Embryonic facial prominence (tissue), 1 donor: ENCODE measurements at regions not wholly inside any gene's neighbourhood (a gene's known extent, or its start where the extent isn't known, plus 50 kb on each side); places are given as distances from the start of the nearest gene placed in this dataset.

Experiments used
- DNase-seq: peaks from one replicate; pipeline ENCODE4 v3.0.0-alpha.2; 2016; ENCODE audit errors: extremely low spot score

- DNase-seq, result no peak
Observed at GRCh38 chr6:115720900-115721299, 339.8 kb downstream of the FRK start.

DNA sequence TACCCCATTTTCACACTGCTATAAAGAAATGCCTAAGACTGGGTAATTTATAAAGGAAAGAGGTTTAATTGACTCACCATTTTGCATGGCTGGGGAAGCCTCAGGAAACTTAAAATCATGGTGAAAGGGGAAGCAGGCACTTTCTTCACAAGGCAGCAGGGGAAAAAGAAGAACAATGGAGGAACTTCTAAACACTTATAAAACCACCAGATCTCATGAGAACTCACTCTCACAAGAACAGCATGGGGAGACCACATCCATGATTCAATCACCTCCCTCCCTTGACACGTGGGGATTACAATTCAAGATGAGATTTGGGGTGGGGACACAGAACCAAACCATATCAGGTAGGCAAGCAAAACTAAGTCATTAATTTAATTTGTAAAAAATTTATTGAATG is 343.2 kb downstream of the FRK start:
- no peak for DNase-seq

DNA sequence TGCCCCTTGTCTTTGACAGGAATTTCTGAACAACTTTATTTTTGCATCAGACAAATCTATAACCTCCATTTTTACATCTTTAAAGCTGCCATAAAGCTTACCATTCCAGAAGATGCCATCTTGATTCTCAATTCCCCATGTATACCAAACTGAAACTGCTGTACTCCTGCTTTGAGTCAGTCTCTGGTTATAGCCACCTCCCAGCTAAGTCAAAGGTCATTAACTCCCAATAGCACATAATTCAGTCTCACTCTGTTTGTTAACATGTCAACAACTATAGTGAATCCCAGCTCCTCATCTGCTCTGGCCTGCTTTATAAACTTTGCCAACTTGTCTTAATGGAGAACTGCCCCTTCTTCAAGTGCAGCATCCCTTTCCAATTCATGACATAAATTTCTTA is 343.6 kb downstream of the FRK start:
- no peak for DNase-seq

DNA sequence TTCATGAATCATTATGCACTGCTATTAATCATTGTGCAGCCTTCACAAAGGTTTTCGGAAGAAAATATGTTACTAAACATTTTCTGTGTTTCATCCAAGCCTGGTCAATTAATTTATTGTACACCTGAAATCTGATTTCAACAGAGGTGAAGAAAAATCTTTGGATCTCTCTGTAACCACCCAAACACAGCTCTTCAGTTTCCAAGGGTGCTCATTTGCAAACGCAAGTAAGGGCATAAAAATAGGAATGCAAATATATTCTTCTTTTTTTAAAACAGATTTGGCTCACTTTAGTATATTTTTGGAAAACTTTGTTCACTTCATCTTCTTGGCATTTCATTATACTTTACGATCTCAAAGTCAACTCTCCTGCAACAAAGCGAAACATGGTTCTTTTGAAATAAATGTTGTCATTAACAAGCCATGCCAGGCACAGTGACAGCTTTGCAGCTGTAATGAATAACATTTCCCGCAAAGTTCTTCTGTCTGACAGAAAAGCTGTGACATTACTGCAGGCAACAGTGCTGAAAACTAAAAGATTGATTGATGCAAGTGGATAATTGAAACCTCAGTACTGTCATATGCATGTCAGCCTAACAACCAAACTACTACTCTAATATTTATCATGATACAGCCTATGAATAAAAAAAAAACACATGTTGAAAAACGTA is 348.3 kb downstream of the FRK start:
- DNase-seq, result no peak

GRCh38 chr6:115708850-115709249 is 351.8 kb downstream of the FRK start:
- no peak for DNase-seq

DNA sequence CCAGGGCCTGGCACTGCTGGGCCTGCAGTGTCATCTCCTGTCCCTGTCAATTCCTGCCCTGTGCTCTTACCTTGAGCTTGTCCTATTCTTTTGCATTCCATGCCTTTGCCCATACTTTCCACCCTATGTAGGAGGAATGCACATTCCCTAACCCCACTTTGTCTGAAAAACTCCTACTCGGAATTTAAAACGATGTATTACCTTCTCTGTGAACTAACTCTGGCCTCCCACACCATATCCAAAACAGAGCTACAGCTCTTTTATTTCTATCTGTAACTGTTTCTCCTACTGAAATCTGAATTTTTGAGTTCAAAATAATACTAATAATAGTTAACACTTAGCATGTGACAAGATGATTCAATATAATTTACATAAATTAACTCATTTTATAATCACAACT is 353.7 kb downstream of the FRK start:
- no peak for DNase-seq

- DNase-seq, result no peak
Observed at GRCh38 chr6:115706324-115706723, 354.4 kb downstream of the FRK start.

DNA sequence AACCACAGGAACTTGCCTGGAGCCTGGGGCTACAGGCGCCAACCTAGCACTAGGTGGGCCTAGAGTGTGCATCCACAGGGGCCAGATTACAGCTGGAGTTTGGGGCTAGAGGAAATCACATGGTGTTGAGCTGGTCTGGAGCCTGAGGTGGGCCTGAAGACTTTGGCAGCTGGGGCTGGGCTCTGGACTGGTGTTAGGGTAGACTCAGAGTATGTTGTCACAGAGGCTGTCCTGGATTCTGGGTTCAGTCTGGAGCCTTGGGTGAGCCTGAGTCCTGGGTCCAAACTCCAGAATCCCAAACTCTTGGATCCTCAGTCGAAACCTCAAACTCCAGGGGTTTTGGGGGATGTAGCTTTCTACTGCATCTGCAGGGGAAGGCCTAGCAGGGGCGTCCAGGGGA is 356.7 kb downstream of the FRK start:
- no peak for DNase-seq

- DNase-seq, result no peak
Observed at GRCh38 chr6:115691433-115691832, 369.3 kb downstream of the FRK start.

DNA sequence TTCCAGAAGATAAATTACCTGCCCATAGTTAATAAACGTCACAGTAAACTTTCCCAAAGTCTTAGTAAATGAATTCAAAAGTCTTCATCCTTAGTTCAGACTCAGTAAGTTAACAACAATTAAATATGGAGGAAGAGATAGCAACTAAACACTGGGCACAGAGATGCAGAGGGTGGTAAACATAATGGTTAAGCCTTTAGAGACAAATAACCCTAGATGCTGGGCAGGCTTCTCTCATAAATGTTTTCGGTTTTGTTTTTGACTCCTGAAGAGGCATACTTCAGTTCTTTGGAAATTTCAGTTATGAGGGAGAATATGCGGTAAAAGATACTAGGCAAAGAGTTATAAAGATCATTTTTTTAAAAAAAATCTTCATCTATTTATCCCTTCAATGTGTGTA is 369.8 kb downstream of the FRK start:
- DNase-seq, result no peak

GRCh38 chr6:115681978-115682775 is 378.5 kb downstream of the FRK start:
- no peak for DNase-seq

DNA sequence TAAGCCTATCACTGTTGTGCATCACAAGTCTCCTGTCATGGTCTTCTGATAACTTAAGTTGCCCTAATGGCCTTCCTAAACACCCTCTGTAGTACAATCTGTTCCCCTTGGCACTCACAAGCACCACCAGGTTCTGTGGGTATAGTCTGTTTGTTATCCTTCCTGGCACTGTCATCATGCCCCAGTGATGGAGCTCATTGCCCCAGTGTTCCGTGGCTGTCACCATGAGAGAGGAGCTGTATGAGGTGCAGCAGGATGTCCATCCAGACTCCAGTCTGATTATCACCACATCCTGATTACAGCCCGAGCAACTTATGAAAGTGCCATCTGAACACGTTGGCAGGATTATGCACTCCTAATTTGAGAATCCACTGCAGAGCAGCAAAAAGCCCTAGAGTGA is 380.1 kb downstream of the FRK start:
- no peak for DNase-seq

DNA sequence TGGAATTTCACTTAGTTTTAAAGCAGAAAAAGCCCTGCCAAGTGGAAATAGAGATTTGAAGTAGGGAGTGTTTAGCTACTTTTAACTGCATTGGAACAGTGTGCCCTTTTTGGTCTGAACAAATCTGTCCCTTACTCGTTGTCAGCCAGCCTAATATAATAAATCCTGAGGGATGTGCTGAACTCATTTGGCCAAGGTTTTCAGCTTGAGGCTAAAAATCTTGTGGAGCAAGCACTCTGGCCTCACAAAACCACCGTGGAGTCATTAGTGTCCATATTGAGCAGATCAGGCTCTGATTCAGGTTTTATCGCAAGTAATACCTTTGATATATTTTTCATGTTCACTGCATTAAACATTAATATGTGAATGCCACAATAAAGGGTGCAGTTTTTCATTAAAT is 383.5 kb downstream of the FRK start:
- no peak for DNase-seq

- no peak for DNase-seq
Observed at GRCh38 chr6:115675443-115675842, 385.2 kb downstream of the FRK start.

DNA sequence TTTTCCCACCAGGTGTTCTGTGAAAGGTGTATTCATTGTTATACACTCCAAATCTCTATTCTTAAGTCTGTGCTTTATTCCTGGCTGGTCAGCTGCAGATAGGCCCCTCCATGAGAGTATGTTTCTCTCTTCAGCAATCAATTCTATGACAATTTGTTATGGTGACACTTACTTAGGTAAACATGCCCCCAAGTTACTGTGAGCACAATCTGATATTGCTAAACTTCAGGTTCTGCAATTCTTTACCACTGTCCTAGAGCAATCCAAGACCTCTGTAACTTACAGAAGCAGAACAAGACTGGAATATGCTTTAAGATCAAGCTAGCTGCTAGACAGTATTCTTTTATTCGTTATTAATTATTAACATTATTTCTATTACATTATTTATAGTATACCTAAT is 391.9 kb downstream of the FRK start:
- no peak for DNase-seq

DNA sequence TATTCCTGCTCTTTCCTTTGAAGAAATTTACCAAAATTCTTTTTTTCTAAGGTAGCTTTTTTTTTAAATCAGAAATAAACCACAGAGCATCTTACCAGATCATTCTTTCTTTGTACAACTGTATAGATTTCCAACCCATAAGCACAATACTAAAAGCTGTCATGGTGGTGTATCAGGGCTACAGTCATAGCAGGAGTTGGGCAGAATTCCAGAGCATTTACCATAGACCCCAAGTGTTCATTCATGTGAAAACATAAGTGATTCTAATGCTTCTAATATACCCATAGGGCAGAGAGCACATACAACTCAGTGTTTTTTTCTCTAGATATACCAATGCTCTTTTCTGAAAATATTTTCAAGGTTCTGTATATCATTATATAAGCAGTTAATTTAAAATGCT is 392.5 kb downstream of the FRK start:
- no peak for DNase-seq

- DNase-seq, result no peak
Observed at GRCh38 chr6:115667478-115668026, 393.1 kb downstream of the FRK start.

- DNase-seq, result no peak
Observed at GRCh38 chr6:115666997-115667396, 393.7 kb downstream of the FRK start.

- no peak for DNase-seq
Observed at GRCh38 chr6:115665310-115665709, 395.4 kb downstream of the FRK start.

DNA sequence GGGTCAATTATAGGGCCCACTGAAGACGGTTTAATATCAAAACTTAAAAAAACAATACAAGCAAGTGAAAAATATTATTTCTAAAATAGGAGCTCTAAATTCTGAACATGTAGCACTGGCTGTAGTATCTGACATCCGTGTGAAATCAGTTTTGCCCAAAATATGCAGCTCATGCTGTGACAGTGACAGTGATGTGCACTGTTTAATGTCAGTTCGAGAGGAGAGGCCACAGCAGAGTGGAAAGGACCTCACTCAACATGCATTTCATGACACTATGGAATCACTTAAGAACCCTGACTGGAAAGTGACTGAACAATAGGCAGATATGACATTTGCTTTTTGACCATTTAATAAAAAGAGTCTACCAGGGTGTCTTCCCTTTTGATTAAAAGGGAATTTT is 397.0 kb downstream of the FRK start:
- DNase-seq, result no peak

- DNase-seq, result no peak
Observed at GRCh38 chr6:115643762-115644161, 416.9 kb downstream of the FRK start.

DNA sequence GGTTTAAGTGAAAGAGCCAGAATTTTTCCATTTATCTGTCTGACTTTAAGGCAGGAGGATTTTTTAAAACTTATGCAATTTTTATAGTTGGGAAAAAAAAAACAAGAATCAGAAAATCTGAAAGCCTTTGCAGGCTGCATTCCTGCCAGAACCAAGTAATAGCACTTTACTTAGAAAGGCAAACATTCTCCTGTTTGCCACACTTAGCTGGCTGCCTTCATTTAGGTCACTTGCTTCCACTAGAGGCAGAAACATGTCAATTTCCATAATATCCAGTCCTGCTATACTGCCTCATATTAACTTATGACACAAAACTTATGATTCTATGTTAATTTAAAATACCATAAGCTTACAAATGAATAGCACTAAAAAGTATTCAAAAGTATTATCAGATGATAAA is 425.8 kb downstream of the FRK start:
- no peak for DNase-seq

DNA sequence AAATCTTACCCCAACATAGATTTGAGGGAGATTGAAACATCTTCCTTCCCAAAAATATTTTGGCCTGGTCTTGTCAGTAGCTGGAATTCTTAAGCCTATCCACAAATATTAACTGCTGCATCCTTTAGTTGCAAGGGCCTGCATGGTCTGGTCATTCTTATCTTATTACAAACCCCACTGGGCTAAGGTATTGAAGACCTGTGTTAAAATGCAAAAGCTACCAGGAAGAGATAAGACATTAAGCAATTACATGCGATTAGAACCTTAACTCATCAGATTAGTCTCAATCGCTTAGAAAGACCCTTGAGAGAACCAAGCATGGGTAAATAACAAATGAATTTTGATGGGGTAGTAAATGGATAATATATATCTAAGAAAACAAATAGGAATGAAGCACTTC is 426.6 kb downstream of the FRK start:
- no peak for DNase-seq
